HG03469 (cell line): ENCODE measurements at regions not wholly inside any gene's neighbourhood (a gene's known extent, or its start where the extent isn't known, plus 50 kb on each side); places are given as distances from the start of the nearest gene placed in this dataset.
"Not testable (repeated sequence)": the region's sequence is repeated elsewhere in the genome, so short reads cannot be mapped to it uniquely, and the experiment has no call there.

Source experiments
- ATAC-seq: cut with Tn5 transposase; IDR thresholded peaks from one replicate; pipeline ENCODE4 v1.9.1; 2021; ENCODE audit warnings: mild to moderate bottlenecking, moderate library complexity, moderate number of reproducible peaks; ENCODE audit not compliant: unreplicated experiment

- ATAC-seq = no peak
Observed at GRCh38 chr2:176423819-176424218, 154.6 kb downstream of the MTX2 start.

- no peak for ATAC-seq
Observed at GRCh38 chr2:176424746-176425145, 155.5 kb downstream of the MTX2 start.

GRCh38 chr2:176427549-176427948 is 158.3 kb downstream of the MTX2 start:
- ATAC-seq = no peak

- ATAC-seq = not testable (repeated sequence)
Observed at GRCh38 chr2:176428944-176429469, 159.8 kb downstream of the MTX2 start.

GRCh38 chr2:176432434-176432833 is 163.2 kb downstream of the MTX2 start:
- ATAC-seq = no peak

- no peak for ATAC-seq
Observed at GRCh38 chr2:176435729-176436128, 166.5 kb downstream of the MTX2 start.

- ATAC-seq = no peak
Observed at GRCh38 chr2:176443946-176444345, 174.7 kb downstream of the MTX2 start.

GRCh38 chr2:176445956-176446355 is 176.7 kb downstream of the MTX2 start:
- ATAC-seq = no peak

- ATAC-seq = no peak
Observed at GRCh38 chr2:176446718-176447414, 177.6 kb downstream of the MTX2 start.

GRCh38 chr2:176447616-176448015 is 178.4 kb downstream of the MTX2 start:
- ATAC-seq = no peak

- no peak for ATAC-seq
Observed at GRCh38 chr2:176449852-176450251, 180.6 kb downstream of the MTX2 start.

GRCh38 chr2:176453784-176454183 is 184.5 kb downstream of the MTX2 start:
- no peak for ATAC-seq

GRCh38 chr2:176454893-176455815 is 185.9 kb downstream of the MTX2 start:
- ATAC-seq = peak; percentile 46

GRCh38 chr2:176455816-176456291 is 186.6 kb downstream of the MTX2 start:
- no peak for ATAC-seq

GRCh38 chr2:176457481-176457880 is 188.2 kb downstream of the MTX2 start:
- ATAC-seq = no peak

- no peak for ATAC-seq
Observed at GRCh38 chr2:176461098-176461808, 192.0 kb downstream of the MTX2 start.

GRCh38 chr2:176461809-176462670 is 192.8 kb downstream of the MTX2 start:
- no peak for ATAC-seq

GRCh38 chr2:176463546-176463945 is 194.3 kb downstream of the MTX2 start:
- no peak for ATAC-seq

- no peak for ATAC-seq
Observed at GRCh38 chr2:176464886-176465564, 195.8 kb downstream of the MTX2 start.
